ENCODE measurements at regions not wholly inside any gene's neighbourhood (a gene's known extent, or its start where the extent isn't known, plus 50 kb on each side); places are given as distances from the start of the nearest gene placed in this dataset.
"Not testable (repeated sequence)": the region's sequence is repeated elsewhere in the genome, so short reads cannot be mapped to it uniquely, and the experiment has no call there.

GRCh38 chr2:875687-876615 lies 74.7 kb upstream of the SNTG2 start:
- no peak for DNase-seq

GRCh38 chr2:873651-874580 lies 76.7 kb upstream of the SNTG2 start:
- DNase-seq = no peak

GRCh38 chr2:873027-873426 lies 77.6 kb upstream of the SNTG2 start:
- DNase-seq = no peak

GRCh38 chr2:871926-872680 lies 78.5 kb upstream of the SNTG2 start:
- no peak for DNase-seq

- no peak for DNase-seq
Observed at GRCh38 chr2:871175-871727, 79.4 kb upstream of the SNTG2 start.

GRCh38 chr2:870426-870825 lies 80.2 kb upstream of the SNTG2 start:
- no peak for DNase-seq

- DNase-seq = no peak
Observed at GRCh38 chr2:869894-870293, 80.8 kb upstream of the SNTG2 start.

- DNase-seq = no peak
Observed at GRCh38 chr2:869357-869871, 81.2 kb upstream of the SNTG2 start.

GRCh38 chr2:868857-869256 lies 81.8 kb upstream of the SNTG2 start:
- not testable (repeated sequence) for DNase-seq

GRCh38 chr2:867296-867695 lies 83.4 kb upstream of the SNTG2 start:
- no peak for DNase-seq

- no peak for DNase-seq
Observed at GRCh38 chr2:866887-867286, 83.8 kb upstream of the SNTG2 start.

- DNase-seq = no peak
Observed at GRCh38 chr2:866009-866680, 84.5 kb upstream of the SNTG2 start.

GRCh38 chr2:864501-865106 lies 86.0 kb upstream of the SNTG2 start:
- DNase-seq = no peak

- no peak for DNase-seq
Observed at GRCh38 chr2:863732-864450, 86.8 kb upstream of the SNTG2 start.

GRCh38 chr2:862731-863466 lies 87.8 kb upstream of the SNTG2 start:
- DNase-seq = no peak

GRCh38 chr2:862355-862687 lies 88.3 kb upstream of the SNTG2 start:
- DNase-seq = no peak

- DNase-seq = no peak
Observed at GRCh38 chr2:861655-862354, 88.8 kb upstream of the SNTG2 start.

GRCh38 chr2:860259-860855 lies 90.3 kb upstream of the SNTG2 start:
- DNase-seq = no peak

- no peak for DNase-seq
Observed at GRCh38 chr2:858646-859045, 92.0 kb upstream of the SNTG2 start.
